ENCODE measurements at regions not wholly inside any gene's neighbourhood (a gene's known extent, or its start where the extent isn't known, plus 50 kb on each side); places are given as distances from the start of the nearest gene placed in this dataset.

GRCh38 chr21:19237608-19238007 is 834.0 kb upstream of the TMPRSS15 start:
- no peak overlapping the region for H3K4me3 Mint-ChIP-seq (ENCODE audit: unreplicated experiment)
- ChIA-PET POLR2A (no interaction called here), CTCF (no interaction called here)
- BruUV-seq (replicated peaks) = no TSS peak
- intact Hi-C loops (cut with micrococcal nuclease) = no loop called here
- TF ChIP-seq CTCF (IDR thresholded peaks at IDR 0.05; ENCODE audit: unreplicated experiment) = no peak
- peaks cover 2% of the 10 kb centered on the region for H3K9me3 Mint-ChIP-seq (ENCODE audit: unreplicated experiment)
- H3K36me3 Mint-ChIP-seq (ENCODE audit: insufficient read depth, unreplicated experiment) = peaks cover 6% of the 10 kb centered on the region
- no peak for DNase-seq (ENCODE audit: unreplicated experiment)
- no peak overlapping the region for H3K27ac Mint-ChIP-seq (ENCODE audit: low read depth, unreplicated experiment)
- no peaks in the 10 kb centered on the region for H3K27me3 Mint-ChIP-seq (ENCODE audit: insufficient read depth, unreplicated experiment)
- H3K4me1 Mint-ChIP-seq (ENCODE audit: insufficient read depth, unreplicated experiment) = peaks cover 5% of the 10 kb centered on the region

- no peak for DNase-seq (ENCODE audit: unreplicated experiment)
- no peak overlapping the region for H3K4me3 Mint-ChIP-seq (ENCODE audit: unreplicated experiment)
- POLR2A ChIA-PET = no interaction called here
- no peaks in the 10 kb centered on the region for H3K9me3 Mint-ChIP-seq (ENCODE audit: unreplicated experiment)
- CTCF ChIA-PET = no interaction called here
- TF ChIP-seq CTCF (IDR thresholded peaks at IDR 0.05; ENCODE audit: unreplicated experiment) = no peak
- H3K4me1 Mint-ChIP-seq (ENCODE audit: insufficient read depth, unreplicated experiment) = peaks cover 6% of the 10 kb centered on the region
- no TSS peak for BruUV-seq (replicated peaks)
- no peak overlapping the region for H3K27ac Mint-ChIP-seq (ENCODE audit: low read depth, unreplicated experiment)
- H3K36me3 Mint-ChIP-seq (ENCODE audit: insufficient read depth, unreplicated experiment) = no peaks in the 10 kb centered on the region
- intact Hi-C loops (cut with micrococcal nuclease) = no loop called here
- H3K27me3 Mint-ChIP-seq (ENCODE audit: insufficient read depth, unreplicated experiment) = no peaks in the 10 kb centered on the region
Measured at GRCh38 chr21:19239696-19240095, 836.1 kb upstream of the TMPRSS15 start.

- BruUV-seq (replicated peaks) = no TSS peak
- H3K27me3 Mint-ChIP-seq (ENCODE audit: insufficient read depth, unreplicated experiment) = no peaks in the 10 kb centered on the region
- peaks cover 6% of the 10 kb centered on the region for H3K4me1 Mint-ChIP-seq (ENCODE audit: insufficient read depth, unreplicated experiment)
- no peaks in the 10 kb centered on the region for H3K36me3 Mint-ChIP-seq (ENCODE audit: insufficient read depth, unreplicated experiment)
- H3K27ac Mint-ChIP-seq (ENCODE audit: low read depth, unreplicated experiment) = no peak overlapping the region
- no peak for DNase-seq (ENCODE audit: unreplicated experiment)
- no peak for TF ChIP-seq CTCF (IDR thresholded peaks at IDR 0.05; ENCODE audit: unreplicated experiment)
- intact Hi-C loops (cut with micrococcal nuclease) = no loop called here
- ChIA-PET CTCF (no interaction called here), POLR2A (no interaction called here)
- H3K4me3 Mint-ChIP-seq (ENCODE audit: unreplicated experiment) = no peak overlapping the region
- H3K9me3 Mint-ChIP-seq (ENCODE audit: unreplicated experiment) = no peaks in the 10 kb centered on the region
Measured at GRCh38 chr21:19244502-19245187, 841.1 kb upstream of the TMPRSS15 start.

GRCh38 chr21:19245188-19245580 is 841.6 kb upstream of the TMPRSS15 start:
- H3K36me3 Mint-ChIP-seq (ENCODE audit: insufficient read depth, unreplicated experiment) = no peaks in the 10 kb centered on the region
- intact Hi-C loops (cut with micrococcal nuclease) = no loop called here
- no peak for TF ChIP-seq CTCF (IDR thresholded peaks at IDR 0.05; ENCODE audit: unreplicated experiment)
- no peak for DNase-seq (ENCODE audit: unreplicated experiment)
- no peaks in the 10 kb centered on the region for H3K9me3 Mint-ChIP-seq (ENCODE audit: unreplicated experiment)
- H3K27ac Mint-ChIP-seq (ENCODE audit: low read depth, unreplicated experiment) = no peak overlapping the region
- POLR2A ChIA-PET = no interaction called here
- peaks cover 6% of the 10 kb centered on the region for H3K4me1 Mint-ChIP-seq (ENCODE audit: insufficient read depth, unreplicated experiment)
- H3K27me3 Mint-ChIP-seq (ENCODE audit: insufficient read depth, unreplicated experiment) = no peaks in the 10 kb centered on the region
- no peak overlapping the region for H3K4me3 Mint-ChIP-seq (ENCODE audit: unreplicated experiment)
- CTCF ChIA-PET = no interaction called here
- BruUV-seq (replicated peaks) = no TSS peak
